ENCODE measurements at regions not wholly inside any gene's neighbourhood (a gene's known extent, or its start where the extent isn't known, plus 50 kb on each side); places are given as distances from the start of the nearest gene placed in this dataset.

GRCh38 chr1:163826500-163826899 lies 504.7 kb downstream of the NUF2 start:
- no CpG with 5 or more reads among the region's 3 CpGs for WGBS (ENCODE audit: extremely low coverage, insufficient read length, low lambda C conversion rate)
- Mint-ChIP-seq H3K4me3 (no peak overlapping the region), H3K36me3 (ENCODE audit: insufficient read depth in 1 of 3, low read depth in 3 of 3) (no peaks in the 10 kb centered on the region; a peak in 1 of 7 replicates), H3K27ac (no peak overlapping the region), H3K27me3 (ENCODE audit: low read depth) (no peaks in the 10 kb centered on the region), H3K9me3 (no peaks in the 10 kb centered on the region), H3K4me1 (no peaks in the 10 kb centered on the region)
- H3K4me2 ChIP-seq (ENCODE audit: insufficient read depth, insufficient read length, low read length) = no peak overlapping the region
- H3K4me1 ChIP-seq (ENCODE audit: insufficient read depth, low read length) = no peaks in the 10 kb centered on the region
- H2BK12ac ChIP-seq (ENCODE audit: insufficient read length, low read depth, low read length) = no peak overlapping the region
- H3K79me2 ChIP-seq (ENCODE audit: insufficient read depth, low read length) = no peaks in the 10 kb centered on the region
- no peak overlapping the region for H2BK5ac ChIP-seq (ENCODE audit: insufficient read length, low read length)
- H2BK20ac ChIP-seq (ENCODE audit: low read depth, low read length, poor library complexity, severe bottlenecking) = no peak overlapping the region
- H3K56ac ChIP-seq (ENCODE audit: insufficient read length, low read depth, low read length) = no peak overlapping the region
- H2AK5ac ChIP-seq (ENCODE audit: insufficient read length, low read length) = no peak overlapping the region
- H3K9me3 ChIP-seq (ENCODE audit: control insufficient read depth, low read depth, low read length) = no peaks in the 10 kb centered on the region
- H3T11ph ChIP-seq (ENCODE audit: low read length) = no peak overlapping the region
- H3K27ac ChIP-seq (ENCODE audit: insufficient read length, low read depth, low read length) = no peak overlapping the region
- no peaks in the 10 kb centered on the region for H3K27me3 ChIP-seq (ENCODE audit: insufficient read depth, low read length)
- no peak overlapping the region for H3K14ac ChIP-seq (ENCODE audit: insufficient read depth, low read length)
- no peak overlapping the region for H2AFZ ChIP-seq (ENCODE audit: low read length)
- no peak for DNase-seq
- no peak overlapping the region for H4K91ac ChIP-seq (ENCODE audit: insufficient read length, low read depth, low read length)
- H4K8ac ChIP-seq (replicated peaks; ENCODE audit: insufficient read length, low read depth, low read length) = no peak overlapping the region
- TF ChIP-seq CTCF (conservative IDR thresholded peaks at IDR 0.05) = no peak
- no peak overlapping the region for H2BK120ac ChIP-seq (ENCODE audit: low read depth, low read length, poor library complexity, severe bottlenecking)
- H3K23me2 ChIP-seq (ENCODE audit: insufficient read length, low read depth, low read length, poor library complexity, severe bottlenecking) = no peaks in the 10 kb centered on the region
- no peaks in the 10 kb centered on the region for H3K79me1 ChIP-seq (ENCODE audit: insufficient read depth, low read depth, low read length, poor library complexity, severe bottlenecking)
- no peak overlapping the region for H2BK15ac ChIP-seq (ENCODE audit: low read depth, low read length)
- no peak overlapping the region for H3K9ac ChIP-seq (ENCODE audit: extremely low read depth, insufficient read length, low read length)
- no peak overlapping the region for H3K18ac ChIP-seq (ENCODE audit: insufficient read length, low read depth, low read length)
- H3K4ac ChIP-seq (ENCODE audit: low read depth, low read length) = no peak overlapping the region
- H4K20me1 ChIP-seq (ENCODE audit: control insufficient read depth, insufficient read depth, insufficient read length) = no peaks in the 10 kb centered on the region
- H3K23ac ChIP-seq (ENCODE audit: insufficient read length, low read depth, low read length) = no peak overlapping the region
- no peak overlapping the region for H4K5ac ChIP-seq (ENCODE audit: insufficient read length, low read depth, low read length)
